Erythroblast (primary cell): ENCODE measurements at regions not wholly inside any gene's neighbourhood (a gene's known extent, or its start where the extent isn't known, plus 50 kb on each side); places are given as distances from the start of the nearest gene placed in this dataset.

Experiments
- GATA1 ChIP-seq: IDR thresholded peaks from 2 replicates; pipeline ENCODE4 v1.6.1; 2011; ENCODE audit warnings: low read depth, mild to moderate bottlenecking, control low read depth, low read length, moderate library complexity
- POLR2A ChIP-seq: IDR thresholded peaks from 2 replicates; pipeline ENCODE4 v1.6.1; 2011; ENCODE audit warnings: mild to moderate bottlenecking, low read length

DNA sequence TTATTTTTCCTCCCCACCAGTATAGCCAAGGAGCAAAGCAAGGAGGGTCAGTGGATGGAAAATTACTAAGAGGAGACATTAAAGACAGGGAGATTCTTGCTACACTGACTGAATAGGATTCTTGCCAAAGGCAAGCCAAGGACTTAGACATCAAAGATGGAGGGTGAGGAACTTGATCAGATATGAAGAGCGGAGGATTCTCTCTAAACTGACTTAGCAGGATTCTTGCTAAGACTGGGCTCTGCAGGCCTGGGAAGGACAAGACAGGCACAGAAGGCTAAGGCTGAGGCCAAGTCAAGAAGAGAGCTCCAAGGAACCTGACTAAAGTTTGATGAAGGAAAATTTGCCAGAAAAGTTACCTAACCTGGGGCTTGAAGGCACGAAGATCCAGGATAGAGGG, 143.9 kb upstream of the RMP24 start:
- TF ChIP-seq POLR2A: no peak
- no peak for TF ChIP-seq GATA1
